ENCODE measurements at regions not wholly inside any gene's neighbourhood (a gene's known extent, or its start where the extent isn't known, plus 50 kb on each side); places are given as distances from the start of the nearest gene placed in this dataset.

DNA sequence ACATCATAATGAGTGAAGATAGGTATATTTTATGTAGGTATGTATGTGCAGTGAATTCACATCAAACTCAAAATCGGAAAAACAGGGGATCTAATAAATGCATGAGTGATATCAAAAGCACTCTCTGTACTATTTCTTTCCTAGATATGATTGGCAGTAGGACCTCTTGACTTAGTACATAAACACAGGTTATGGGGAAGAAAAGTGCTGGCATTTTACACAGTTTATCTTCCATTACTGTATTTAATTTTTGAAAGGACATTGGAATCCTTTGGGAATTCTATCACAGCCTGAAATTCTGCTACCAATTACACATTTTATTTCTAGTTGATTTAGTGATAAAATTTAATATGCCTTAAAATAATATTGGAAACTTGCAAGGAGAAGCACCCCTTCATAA, 470.5 kb upstream of the ONECUT1 start:
- Histone ChIP-seq H3K36me3 (ENCODE audit: control insufficient read depth, insufficient read depth, low read length) (no peaks in the 10 kb centered on the region), H3K4me1 (ENCODE audit: control insufficient read depth, insufficient read depth, low read length) (no peaks in the 10 kb centered on the region), H3K27ac (ENCODE audit: low read length) (no peak overlapping the region), H3K9me3 (ENCODE audit: control insufficient read depth, insufficient read depth, low read depth, low read length) (no peaks in the 10 kb centered on the region), H3K4me3 (ENCODE audit: low read depth in 2 of 2, low read length in 2 of 2) (no peak overlapping the region), H3K27me3 (ENCODE audit: control insufficient read depth, insufficient read depth, low read length) (no peaks in the 10 kb centered on the region)
- no peak for TF ChIP-seq POLR2AphosphoS5 (IDR thresholded peaks at IDR 0.05; ENCODE audit: low read depth, low read length)
- TF ChIP-seq, protein P1, sequence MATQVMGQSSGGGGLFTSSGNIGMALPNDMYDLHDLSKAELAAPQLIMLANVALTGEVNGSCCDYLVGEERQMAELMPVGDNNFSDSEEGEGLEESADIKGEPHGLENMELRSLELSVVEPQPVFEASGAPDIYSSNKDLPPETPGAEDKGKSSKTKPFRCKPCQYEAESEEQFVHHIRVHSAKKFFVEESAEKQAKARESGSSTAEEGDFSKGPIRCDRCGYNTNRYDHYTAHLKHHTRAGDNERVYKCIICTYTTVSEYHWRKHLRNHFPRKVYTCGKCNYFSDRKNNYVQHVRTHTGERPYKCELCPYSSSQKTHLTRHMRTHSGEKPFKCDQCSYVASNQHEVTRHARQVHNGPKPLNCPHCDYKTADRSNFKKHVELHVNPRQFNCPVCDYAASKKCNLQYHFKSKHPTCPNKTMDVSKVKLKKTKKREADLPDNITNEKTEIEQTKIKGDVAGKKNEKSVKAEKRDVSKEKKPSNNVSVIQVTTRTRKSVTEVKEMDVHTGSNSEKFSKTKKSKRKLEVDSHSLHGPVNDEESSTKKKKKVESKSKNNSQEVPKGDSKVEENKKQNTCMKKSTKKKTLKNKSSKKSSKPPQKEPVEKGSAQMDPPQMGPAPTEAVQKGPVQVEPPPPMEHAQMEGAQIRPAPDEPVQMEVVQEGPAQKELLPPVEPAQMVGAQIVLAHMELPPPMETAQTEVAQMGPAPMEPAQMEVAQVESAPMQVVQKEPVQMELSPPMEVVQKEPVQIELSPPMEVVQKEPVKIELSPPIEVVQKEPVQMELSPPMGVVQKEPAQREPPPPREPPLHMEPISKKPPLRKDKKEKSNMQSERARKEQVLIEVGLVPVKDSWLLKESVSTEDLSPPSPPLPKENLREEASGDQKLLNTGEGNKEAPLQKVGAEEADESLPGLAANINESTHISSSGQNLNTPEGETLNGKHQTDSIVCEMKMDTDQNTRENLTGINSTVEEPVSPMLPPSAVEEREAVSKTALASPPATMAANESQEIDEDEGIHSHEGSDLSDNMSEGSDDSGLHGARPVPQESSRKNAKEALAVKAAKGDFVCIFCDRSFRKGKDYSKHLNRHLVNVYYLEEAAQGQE (IDR thresholded peaks at IDR 0.05; ENCODE audit: insufficient read depth in 1 of 2, low read depth in 2 of 2, low read length in 1 of 2) = no peak
- no peak for TF ChIP-seq TCF7L2 (IDR thresholded peaks at IDR 0.05; ENCODE audit: low read depth, low read length)
- TF ChIP-seq, protein P2, sequence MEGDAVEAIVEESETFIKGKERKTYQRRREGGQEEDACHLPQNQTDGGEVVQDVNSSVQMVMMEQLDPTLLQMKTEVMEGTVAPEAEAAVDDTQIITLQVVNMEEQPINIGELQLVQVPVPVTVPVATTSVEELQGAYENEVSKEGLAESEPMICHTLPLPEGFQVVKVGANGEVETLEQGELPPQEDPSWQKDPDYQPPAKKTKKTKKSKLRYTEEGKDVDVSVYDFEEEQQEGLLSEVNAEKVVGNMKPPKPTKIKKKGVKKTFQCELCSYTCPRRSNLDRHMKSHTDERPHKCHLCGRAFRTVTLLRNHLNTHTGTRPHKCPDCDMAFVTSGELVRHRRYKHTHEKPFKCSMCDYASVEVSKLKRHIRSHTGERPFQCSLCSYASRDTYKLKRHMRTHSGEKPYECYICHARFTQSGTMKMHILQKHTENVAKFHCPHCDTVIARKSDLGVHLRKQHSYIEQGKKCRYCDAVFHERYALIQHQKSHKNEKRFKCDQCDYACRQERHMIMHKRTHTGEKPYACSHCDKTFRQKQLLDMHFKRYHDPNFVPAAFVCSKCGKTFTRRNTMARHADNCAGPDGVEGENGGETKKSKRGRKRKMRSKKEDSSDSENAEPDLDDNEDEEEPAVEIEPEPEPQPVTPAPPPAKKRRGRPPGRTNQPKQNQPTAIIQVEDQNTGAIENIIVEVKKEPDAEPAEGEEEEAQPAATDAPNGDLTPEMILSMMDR (IDR thresholded peaks at IDR 0.05) = no peak
- TF ChIP-seq SIN3A (IDR thresholded peaks at IDR 0.05; ENCODE audit: borderline replicate concordance, insufficient read depth, low read depth, low read length) = no peak
- ChIA-PET POLR2A (no interaction called here), CTCF (no interaction called here)
- ATAC-seq (no peak), DNase-seq (ENCODE audit: low read depth, low spot score) (no peak)
- intact Hi-C loops (cut with micrococcal nuclease; ENCODE audit: unreplicated experiment) (no loop called here), in situ Hi-C loops (cut with HindIII; ENCODE audit: low pct_unique_long_range_greater_than_20kb, low sequenced_read_pairs) (no loop called here)
- BruUV-seq (replicated peaks) = no TSS peak

DNA sequence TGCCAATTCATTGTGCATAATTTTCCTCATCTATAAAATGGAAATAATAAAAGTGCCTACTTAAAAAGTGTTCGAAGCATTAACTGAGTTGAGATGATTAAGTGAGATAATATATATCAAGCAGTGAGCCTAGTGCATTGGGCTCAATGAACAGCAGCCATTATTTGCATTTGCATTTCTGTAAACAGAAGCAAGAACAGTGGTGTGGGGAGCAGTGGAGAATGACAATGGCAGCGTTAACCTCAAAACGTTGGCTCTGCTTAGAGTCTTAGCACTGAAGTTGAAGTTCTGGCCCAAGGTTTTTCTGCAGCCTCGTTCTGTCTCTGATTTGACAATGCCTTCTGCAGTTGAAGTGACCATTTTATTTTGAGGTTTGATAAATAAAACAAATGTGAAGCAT, 466.3 kb upstream of the ONECUT1 start:
- ChIA-PET CTCF (no interaction called here), POLR2A (no interaction called here)
- H3K27me3 ChIP-seq (ENCODE audit: control insufficient read depth, insufficient read depth, low read length) = no peaks in the 10 kb centered on the region
- H3K4me3 ChIP-seq (ENCODE audit: low read depth in 2 of 2, low read length in 2 of 2) = no peak overlapping the region
- H3K9me3 ChIP-seq (ENCODE audit: control insufficient read depth, insufficient read depth, low read depth, low read length) = no peaks in the 10 kb centered on the region
- DNase-seq (ENCODE audit: low read depth, low spot score) = no peak
- intact Hi-C loops (cut with micrococcal nuclease; ENCODE audit: unreplicated experiment) (no loop called here), in situ Hi-C loops (cut with HindIII; ENCODE audit: low pct_unique_long_range_greater_than_20kb, low sequenced_read_pairs) (no loop called here)
- no peak overlapping the region for H3K27ac ChIP-seq (ENCODE audit: low read length)
- TF ChIP-seq, protein P2 (IDR thresholded peaks at IDR 0.05) = no peak
- TF ChIP-seq POLR2AphosphoS5 (IDR thresholded peaks at IDR 0.05; ENCODE audit: low read depth, low read length) (no peak), TCF7L2 (IDR thresholded peaks at IDR 0.05; ENCODE audit: low read depth, low read length) (no peak), SIN3A (IDR thresholded peaks at IDR 0.05; ENCODE audit: borderline replicate concordance, insufficient read depth, low read depth, low read length) (no peak)
- TF ChIP-seq, protein P1 (IDR thresholded peaks at IDR 0.05; ENCODE audit: insufficient read depth in 1 of 2, low read depth in 2 of 2, low read length in 1 of 2) = no peak
- H3K36me3 ChIP-seq (ENCODE audit: control insufficient read depth, insufficient read depth, low read length) = no peaks in the 10 kb centered on the region
- no TSS peak for BruUV-seq (replicated peaks)
- ATAC-seq = no peak
- H3K4me1 ChIP-seq (ENCODE audit: control insufficient read depth, insufficient read depth, low read length) = no peaks in the 10 kb centered on the region
